Muscle of leg (tissue), 3 donors: ENCODE measurements at regions not wholly inside any gene's neighbourhood (a gene's known extent, or its start where the extent isn't known, plus 50 kb on each side); places are given as distances from the start of the nearest gene placed in this dataset.
A peak's percentile ranks its signal among the peaks of the same experiment; 100 is the strongest.
"Not testable (repeated sequence)": the region's sequence is repeated elsewhere in the genome, so short reads cannot be mapped to it uniquely, and the experiment has no call there.

Source experiments
- DNase-seq: peaks from one replicate; pipeline ENCODE4 v3.0.0; 2013
- H3K27ac ChIP-seq: one replicate; pipeline ENCODE4 v1.5.1; 2013; ENCODE audit warnings: mild to moderate bottlenecking, low read length, control low read depth
- H3K27me3 ChIP-seq: one replicate; pipeline ENCODE4 v1.6.1; 2013; ENCODE audit warnings: low read length; ENCODE audit not compliant: control insufficient read depth, insufficient read depth
- H3K36me3 ChIP-seq: one replicate; pipeline ENCODE4 v1.6.1; 2013; ENCODE audit warnings: low read length; ENCODE audit not compliant: control insufficient read depth, insufficient read depth
- H3K4me1 ChIP-seq: one replicate; pipeline ENCODE4 v1.6.1; 2013; ENCODE audit warnings: low read length; ENCODE audit not compliant: control insufficient read depth, insufficient read depth
- H3K4me3 ChIP-seq: one replicate; pipeline ENCODE4 v1.5.1; 2013; ENCODE audit warnings: low read length, control low read depth
- H3K9me3 ChIP-seq: replicated peaks from 2 replicates; pipeline ENCODE4 v1.6.1; 2013; ENCODE audit warnings: low read depth, low read length; ENCODE audit not compliant: control insufficient read depth
- WGBS: methylation state at CpG from one replicate; pipeline ENCODE4 v1.1.5; 2013; ENCODE audit warnings: missing lambda C conversion rate; ENCODE audit not compliant: insufficient coverage; 5-methylcytosine and 5-hydroxymethylcytosine counted together

GRCh38 chr1:71296551-71297134, 215.8 kb upstream of the ZRANB2 start:
- 14% methylated on average over 1 of the region's 2 CpGs for WGBS
- Histone ChIP-seq H3K36me3 (no peaks in the 10 kb centered on the region), H3K27ac (no peak overlapping the region), H3K27me3 (no peaks in the 10 kb centered on the region), H3K4me3 (no peak overlapping the region), H3K9me3 (no peaks in the 10 kb centered on the region), H3K4me1 (no peaks in the 10 kb centered on the region)
- peak; percentile 55 for DNase-seq

- H3K27me3 ChIP-seq, result no peaks in the 10 kb centered on the region
- no peaks in the 10 kb centered on the region for H3K4me1 ChIP-seq
- H3K27ac ChIP-seq, result no peak overlapping the region
- H3K36me3 ChIP-seq, result no peaks in the 10 kb centered on the region
- no peak for DNase-seq
- WGBS, result 58% methylated on average over 3 of the region's 3 CpGs
- no peaks in the 10 kb centered on the region for H3K9me3 ChIP-seq
- H3K4me3 ChIP-seq, result no peak overlapping the region
Observed at GRCh38 chr1:71295350-71295749, 214.5 kb upstream of the ZRANB2 start.

- Histone ChIP-seq H3K27me3 (no peaks in the 10 kb centered on the region), H3K36me3 (no peaks in the 10 kb centered on the region), H3K9me3 (no peaks in the 10 kb centered on the region), H3K4me3 (no peak overlapping the region), H3K4me1 (no peaks in the 10 kb centered on the region), H3K27ac (no peak overlapping the region)
- no peak for DNase-seq
- WGBS, result no CpG with 5 or more reads among the region's 5 CpGs
Observed at GRCh38 chr1:71294178-71294577, 213.3 kb upstream of the ZRANB2 start.

- DNase-seq, result no peak
- Histone ChIP-seq H3K27me3 (no peaks in the 10 kb centered on the region), H3K36me3 (no peaks in the 10 kb centered on the region), H3K27ac (no peak overlapping the region), H3K4me3 (no peak overlapping the region), H3K9me3 (no peaks in the 10 kb centered on the region), H3K4me1 (no peaks in the 10 kb centered on the region)
- WGBS, result no CpG with 5 or more reads among the region's 2 CpGs
Observed at GRCh38 chr1:71292203-71292602, 211.4 kb upstream of the ZRANB2 start.

GRCh38 chr1:71290506-71291237, 209.8 kb upstream of the ZRANB2 start:
- H3K4me3 ChIP-seq, H3K27ac ChIP-seq, H3K36me3 ChIP-seq, H3K4me1 ChIP-seq, H3K27me3 ChIP-seq, H3K9me3 ChIP-seq, DNase-seq: not testable (repeated sequence)
- WGBS, result 91% methylated on average over 3 of the region's 6 CpGs

- Histone ChIP-seq H3K27ac (no peak overlapping the region), H3K9me3 (peaks cover 3% of the 10 kb centered on the region), H3K36me3 (no peaks in the 10 kb centered on the region), H3K27me3 (no peaks in the 10 kb centered on the region), H3K4me3 (no peak overlapping the region), H3K4me1 (no peaks in the 10 kb centered on the region)
- no peak for DNase-seq
- WGBS, result no CpG with 5 or more reads among the region's 1 CpG
Observed at GRCh38 chr1:71285529-71285928, 204.7 kb upstream of the ZRANB2 start.

GRCh38 chr1:71276466-71276865, 195.6 kb upstream of the ZRANB2 start:
- Histone ChIP-seq H3K9me3 (no peaks in the 10 kb centered on the region), H3K27me3 (no peaks in the 10 kb centered on the region), H3K27ac (no peak overlapping the region), H3K4me3 (no peak overlapping the region), H3K36me3 (no peaks in the 10 kb centered on the region), H3K4me1 (no peaks in the 10 kb centered on the region)
- no peak for DNase-seq

GRCh38 chr1:71273334-71273733, 192.5 kb upstream of the ZRANB2 start:
- no peaks in the 10 kb centered on the region for H3K9me3 ChIP-seq
- H3K27ac ChIP-seq, result no peak overlapping the region
- H3K36me3 ChIP-seq, result no peaks in the 10 kb centered on the region
- H3K4me1 ChIP-seq, result no peaks in the 10 kb centered on the region
- H3K4me3 ChIP-seq, result no peak overlapping the region
- DNase-seq, result no peak
- no peaks in the 10 kb centered on the region for H3K27me3 ChIP-seq
- WGBS, result no CpG with 5 or more reads among the region's 6 CpGs

GRCh38 chr1:71270394-71270915, 189.6 kb upstream of the ZRANB2 start:
- no peaks in the 10 kb centered on the region for H3K4me1 ChIP-seq
- no peak overlapping the region for H3K4me3 ChIP-seq
- no peaks in the 10 kb centered on the region for H3K9me3 ChIP-seq
- 63% methylated on average over 8 of the region's 8 CpGs for WGBS
- no peak for DNase-seq
- no peaks in the 10 kb centered on the region for H3K27me3 ChIP-seq
- H3K36me3 ChIP-seq, result no peaks in the 10 kb centered on the region
- H3K27ac ChIP-seq, result no peak overlapping the region

GRCh38 chr1:71269818-71270217, 189.0 kb upstream of the ZRANB2 start:
- Histone ChIP-seq H3K36me3 (no peaks in the 10 kb centered on the region), H3K9me3 (no peaks in the 10 kb centered on the region), H3K4me3 (no peak overlapping the region), H3K27ac (no peak overlapping the region), H3K4me1 (no peaks in the 10 kb centered on the region), H3K27me3 (no peaks in the 10 kb centered on the region)
- no peak for DNase-seq
- no CpG with 5 or more reads among the region's 1 CpG for WGBS
